EH (cell line): ENCODE measurements at regions not wholly inside any gene's neighbourhood (a gene's known extent, or its start where the extent isn't known, plus 50 kb on each side); places are given as distances from the start of the nearest gene placed in this dataset.

Source experiments
- DNase-seq: peaks from one replicate; pipeline ENCODE4 v3.0.0-alpha.2; 2015; ENCODE audit warnings: low read depth

DNA sequence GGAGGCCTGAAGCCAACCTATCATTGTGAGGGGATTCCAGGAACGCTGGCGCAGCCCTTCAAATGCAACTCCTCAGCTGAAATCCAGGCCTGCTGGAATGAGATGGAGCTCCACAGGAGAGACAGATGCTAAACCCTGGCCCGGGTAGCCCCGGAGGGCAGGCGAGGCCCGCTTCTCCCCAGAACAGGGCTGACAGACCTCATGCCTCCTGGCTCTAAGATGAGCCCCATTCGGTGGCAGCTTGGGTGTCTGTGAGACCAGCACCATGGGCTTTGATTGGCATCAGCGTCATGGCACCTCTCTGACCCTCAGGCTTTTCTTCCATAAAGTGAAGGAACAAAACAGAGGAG lies 382.2 kb downstream of the BCL11B start:
- no peak for DNase-seq

DNA sequence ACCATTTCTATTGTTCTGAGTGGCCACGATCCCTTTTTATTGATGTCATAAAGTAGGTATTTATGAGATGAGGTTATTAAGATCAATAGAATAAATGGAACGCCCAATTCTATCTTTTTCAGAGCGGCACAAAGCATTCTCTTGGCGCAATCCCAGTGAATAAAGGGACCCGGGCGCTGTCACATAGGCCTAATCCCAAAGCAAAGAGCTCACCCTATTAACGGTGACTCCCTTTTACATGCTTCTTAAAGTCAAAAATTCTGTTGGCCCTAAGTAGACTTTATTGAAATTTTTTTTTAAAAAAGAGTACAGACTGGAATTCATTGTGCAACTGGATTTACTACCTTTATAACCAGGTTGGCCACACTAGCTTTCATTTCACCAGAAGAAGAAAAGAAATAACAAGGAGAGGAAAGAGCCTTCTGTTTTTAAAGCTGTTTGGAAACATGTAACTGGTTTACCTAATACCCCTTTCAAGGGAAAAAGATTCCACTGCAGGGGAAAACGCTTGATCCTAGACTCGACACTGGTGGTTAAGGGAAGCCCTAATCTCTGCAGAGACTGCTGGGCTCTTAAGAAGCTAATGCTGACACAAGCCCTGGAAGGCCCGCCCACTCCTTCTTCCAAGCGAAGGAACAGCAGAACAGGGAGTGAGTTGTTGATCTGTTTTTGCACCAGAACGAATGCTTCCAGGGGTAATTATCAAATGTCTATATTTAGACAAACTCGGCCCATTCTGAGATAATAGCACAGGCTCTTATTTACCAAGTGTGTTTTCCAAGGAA lies 381.2 kb downstream of the BCL11B start:
- DNase-seq = no peak

DNA sequence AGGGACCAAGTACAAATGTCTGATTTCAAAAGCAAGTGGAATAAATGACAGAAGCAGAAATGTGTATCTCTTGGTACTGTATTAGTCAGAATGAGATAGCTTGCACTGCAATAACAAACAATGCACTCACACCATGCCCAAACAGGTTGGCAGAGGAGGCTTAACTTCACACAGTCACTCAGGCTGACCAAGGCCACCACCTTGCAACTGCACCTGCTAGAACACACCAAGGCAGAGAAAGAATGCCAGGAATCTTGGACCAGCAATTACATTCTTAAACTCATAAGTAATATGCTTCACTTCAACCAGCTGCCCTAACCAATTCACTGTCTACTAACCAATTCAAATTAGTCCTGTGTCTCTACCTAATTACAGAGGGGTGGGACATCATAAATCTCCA lies 378.3 kb downstream of the BCL11B start:
- no peak for DNase-seq

DNA sequence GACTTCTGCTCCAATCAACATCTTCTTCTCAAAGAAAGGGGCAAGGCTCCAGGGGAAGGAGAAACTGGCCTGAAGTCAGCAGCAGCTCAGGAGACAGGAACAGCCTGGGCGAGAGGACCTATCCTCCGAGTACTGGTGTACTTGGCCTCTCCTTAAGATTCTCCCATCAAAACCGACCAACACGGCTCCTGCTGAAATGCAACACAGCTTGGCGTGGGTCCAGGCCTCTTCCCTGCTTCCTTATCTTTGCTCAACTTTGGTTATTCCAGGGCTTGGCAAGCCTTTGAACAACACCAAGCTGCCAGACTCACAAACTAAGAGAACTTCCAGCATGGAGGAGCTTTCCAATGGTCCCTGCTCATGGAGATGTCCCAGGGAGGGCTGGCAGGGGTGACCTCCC lies 377.4 kb downstream of the BCL11B start:
- DNase-seq = no peak

DNA sequence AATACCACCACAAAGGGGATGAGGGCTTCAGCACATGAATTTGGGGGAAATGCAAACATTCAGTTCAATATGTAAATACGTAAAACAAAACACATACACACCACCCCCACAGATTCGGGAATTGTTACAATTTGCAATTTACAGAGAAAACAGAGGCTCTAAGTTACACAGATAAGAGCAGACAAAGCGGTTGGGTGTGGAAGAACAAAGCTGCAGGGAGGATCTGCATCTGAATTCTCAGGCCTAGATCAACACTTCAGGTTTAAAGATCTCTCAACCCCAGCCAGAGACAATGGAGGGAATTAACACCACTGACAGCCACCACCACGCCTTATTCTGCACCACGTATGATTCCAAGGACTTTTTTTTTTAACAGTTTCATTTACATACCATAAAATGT lies 375.5 kb downstream of the BCL11B start:
- DNase-seq = no peak

DNA sequence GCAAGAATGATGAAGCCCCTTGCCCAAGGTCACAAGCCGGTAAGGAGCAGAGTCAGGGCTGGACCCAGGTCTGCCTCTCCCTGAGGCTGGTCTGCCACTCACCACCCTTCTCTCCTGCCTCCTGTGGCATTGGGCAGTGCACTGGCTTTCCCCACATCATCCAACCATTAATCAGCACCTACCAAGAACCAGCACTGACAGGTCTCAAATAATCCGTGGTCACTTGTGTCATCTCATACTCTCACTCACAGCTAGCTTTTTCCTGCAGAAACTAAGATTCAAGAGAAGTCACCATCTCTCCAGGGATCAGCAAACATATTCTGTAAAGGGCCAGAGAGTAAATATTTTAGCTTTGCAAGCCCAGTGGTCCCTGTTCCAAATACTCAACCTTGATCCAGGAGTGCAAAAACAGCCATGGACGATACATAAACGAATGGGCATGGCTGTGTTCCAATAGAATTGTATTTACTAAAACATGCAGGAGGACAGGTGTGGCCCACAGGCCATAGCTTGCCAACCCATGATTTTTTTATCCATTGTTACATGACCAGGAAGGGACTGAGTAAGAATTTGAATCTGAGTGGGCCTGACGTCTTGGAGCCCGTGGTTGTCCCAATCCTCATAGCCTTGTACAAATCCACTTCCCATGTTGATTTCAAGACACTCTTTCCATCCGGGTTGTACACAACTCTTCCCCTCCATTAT lies 374.2 kb downstream of the BCL11B start:
- DNase-seq = no peak

DNA sequence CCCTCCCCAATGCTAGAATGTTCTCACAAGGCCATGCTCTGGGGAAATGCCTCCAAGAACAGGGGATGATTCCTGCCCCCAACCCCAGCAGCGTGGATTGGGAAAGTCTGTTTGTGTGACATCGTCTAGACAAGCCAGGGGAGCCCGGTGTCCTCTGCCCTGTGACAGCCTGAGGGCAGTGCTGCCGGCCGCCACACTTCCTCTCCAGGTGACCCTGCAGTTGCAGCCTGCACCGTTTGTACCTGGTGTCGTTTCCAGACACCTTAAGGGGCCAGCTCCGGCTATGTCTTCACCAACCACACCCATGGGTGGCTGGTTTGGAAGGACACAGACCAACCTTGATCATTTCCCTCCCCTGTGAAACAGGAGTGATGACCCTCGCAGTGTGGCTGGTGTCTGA lies 372.6 kb downstream of the BCL11B start:
- no peak for DNase-seq

DNA sequence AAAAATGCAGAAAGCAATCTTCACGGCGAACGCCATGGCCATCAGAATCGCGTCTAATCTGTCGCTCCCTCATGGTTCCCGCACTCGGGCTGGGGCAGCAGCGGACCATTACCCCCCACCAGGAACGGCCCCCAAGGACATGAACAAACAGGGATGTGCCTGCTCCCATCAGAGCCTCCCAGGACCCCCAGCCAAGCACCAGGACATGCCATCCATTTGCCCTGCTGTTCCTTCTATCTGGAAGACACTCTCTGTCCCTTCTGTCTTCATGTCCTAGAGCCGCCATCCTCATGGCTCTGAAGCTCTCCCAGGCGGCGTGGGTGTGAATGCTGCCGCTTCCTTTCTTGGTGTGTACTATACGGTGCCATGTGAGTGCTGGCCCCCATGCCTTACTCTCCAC lies 371.8 kb downstream of the BCL11B start:
- DNase-seq = no peak

DNA sequence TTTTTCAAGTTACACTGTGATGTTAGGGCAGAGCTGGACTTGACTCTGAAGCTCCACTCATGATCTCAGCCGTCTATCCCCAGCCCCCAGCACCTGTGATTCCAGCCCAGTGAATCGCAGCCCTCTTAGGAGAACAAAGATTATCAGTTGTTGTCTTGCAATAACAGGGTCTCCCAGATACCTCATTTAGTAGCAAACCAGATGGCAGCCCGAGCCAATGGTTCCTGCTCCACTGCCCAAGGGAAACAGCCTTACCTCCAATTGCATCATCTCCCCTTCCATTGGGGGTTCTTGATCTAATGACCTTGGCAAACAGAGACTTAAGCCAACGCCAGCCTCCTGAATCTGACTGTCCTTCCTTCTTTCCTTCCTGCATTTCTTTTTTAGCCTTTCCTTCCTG lies 371.2 kb downstream of the BCL11B start:
- no peak for DNase-seq

DNA sequence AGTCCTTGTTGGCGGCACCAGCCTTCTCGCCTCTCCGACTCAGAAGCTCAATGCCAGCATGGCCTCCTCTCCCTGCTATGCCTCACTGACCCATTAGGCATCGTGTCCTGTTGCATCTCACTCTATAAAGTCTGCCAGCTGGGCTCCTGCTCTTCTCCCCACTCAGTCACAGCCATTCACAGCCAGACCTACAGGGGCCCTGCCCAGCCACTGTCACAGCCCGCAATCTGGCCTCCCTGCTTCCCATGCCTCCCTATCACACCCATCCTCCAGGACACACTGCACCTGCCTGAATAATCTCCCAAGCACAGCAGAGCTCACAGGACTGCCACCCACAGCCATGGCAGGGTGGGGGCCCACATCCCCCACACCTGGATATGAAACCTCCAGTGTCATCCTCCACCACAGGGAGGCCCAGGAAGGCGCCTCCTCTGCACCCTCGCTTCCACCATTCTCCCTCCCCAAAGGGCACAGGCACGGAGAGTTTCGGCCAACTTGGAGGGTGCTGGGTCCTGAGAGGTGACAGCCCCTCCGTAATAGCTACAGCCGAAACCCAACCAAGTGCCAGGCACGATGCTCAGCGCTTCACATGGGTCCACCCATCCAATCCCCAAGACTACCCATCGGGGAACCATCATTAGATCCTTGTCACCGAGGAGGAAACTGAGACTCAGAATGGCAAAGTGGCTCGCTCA lies 370.3 kb downstream of the BCL11B start:
- DNase-seq = no peak

DNA sequence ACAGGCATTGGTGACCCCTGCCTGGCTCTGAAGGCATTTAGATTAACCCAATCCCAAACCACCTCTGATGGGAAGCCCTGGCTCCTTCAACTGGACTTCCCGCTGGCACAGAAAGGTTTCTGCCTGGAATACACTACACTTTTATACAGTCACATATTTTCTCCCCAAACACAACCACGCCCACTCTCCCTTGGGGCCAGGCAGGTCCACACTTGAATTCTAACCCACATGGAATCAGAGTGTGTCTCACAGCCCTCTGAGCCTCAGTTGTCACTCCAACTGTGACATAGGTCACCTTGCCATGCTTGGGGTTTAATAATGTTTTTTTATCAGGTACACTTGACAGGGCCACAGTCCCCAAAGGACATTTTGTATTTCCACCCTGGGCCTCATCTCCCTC lies 368.6 kb downstream of the BCL11B start:
- DNase-seq = no peak

DNA sequence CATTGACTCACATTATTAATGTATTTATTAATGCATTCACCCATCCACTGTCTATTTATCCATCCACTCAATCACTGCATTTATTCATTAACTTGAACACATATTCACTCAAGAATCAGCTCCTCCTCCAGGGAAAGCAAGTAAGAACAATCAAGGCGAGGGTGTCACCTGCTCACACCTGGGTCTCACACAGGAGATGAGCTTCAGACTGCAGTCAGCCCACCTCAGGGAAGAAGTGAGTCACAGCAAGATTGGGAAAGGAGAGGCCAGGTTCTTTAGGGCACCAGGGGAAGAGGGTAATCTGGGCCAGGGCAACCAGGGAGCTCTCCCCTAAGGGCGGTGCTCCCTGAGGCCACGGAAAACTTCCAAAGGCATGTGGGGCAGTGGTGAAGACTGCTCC lies 367.3 kb downstream of the BCL11B start:
- DNase-seq = no peak

DNA sequence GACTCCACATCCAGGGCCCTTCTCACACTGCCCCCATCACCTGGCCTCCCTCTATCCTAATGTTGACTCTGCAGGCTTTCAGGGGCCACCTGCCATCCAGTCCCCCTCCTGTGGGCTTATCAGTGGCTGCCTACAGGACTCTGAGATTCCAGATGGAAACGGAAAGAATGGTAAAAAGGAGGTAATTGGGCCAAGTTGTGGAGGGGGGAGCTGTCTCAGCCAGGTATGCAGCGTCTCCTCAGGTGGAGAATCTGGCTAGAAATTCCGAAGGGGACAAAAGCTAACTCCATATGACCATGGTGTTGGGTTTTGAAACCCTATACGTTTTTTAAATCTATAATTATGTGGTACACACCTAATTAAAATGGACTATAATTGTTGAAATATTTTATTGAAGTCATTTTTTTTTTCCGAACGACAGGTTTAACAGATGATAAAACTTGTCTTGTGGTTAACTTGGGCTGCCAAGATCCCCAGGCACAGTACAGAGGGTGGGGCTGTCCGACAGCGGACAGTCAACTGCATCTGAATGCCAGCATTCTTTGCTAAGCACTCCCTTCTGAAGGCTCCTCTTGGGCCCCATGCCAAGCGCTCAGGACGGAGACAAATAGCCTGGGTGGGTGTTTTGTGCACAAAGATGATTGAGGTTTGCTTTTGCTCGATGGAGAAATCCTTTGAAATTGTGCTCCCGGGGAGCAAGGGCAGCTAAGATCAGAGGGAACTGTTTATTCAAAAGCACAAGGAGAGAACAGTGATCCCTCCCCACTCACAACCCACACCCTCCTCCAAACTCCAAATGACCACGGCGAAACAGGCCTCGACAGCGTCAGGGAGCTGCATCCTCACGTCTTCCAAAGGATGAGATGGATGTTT lies 365.6 kb downstream of the BCL11B start:
- DNase-seq = no peak

DNA sequence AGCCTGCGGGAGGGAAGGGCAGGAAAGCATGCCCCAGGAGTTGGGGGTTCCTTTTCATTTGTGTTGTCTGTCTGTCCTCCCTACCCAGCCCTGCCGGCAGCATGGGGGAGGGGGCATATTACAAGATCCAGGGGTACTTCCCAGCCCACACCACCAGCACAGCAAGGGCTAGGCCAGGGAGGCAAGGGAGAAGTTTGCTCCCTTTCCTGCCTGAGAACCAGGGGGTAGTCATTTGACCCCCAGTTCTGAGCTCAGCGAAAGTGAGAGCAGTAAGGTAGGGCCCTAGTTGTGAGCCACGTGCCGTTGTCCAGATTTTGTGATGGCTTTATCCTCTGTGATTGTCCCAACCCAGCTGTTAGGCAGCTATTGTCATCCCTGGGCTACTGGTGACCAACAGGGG lies 364.7 kb downstream of the BCL11B start:
- DNase-seq = no peak

DNA sequence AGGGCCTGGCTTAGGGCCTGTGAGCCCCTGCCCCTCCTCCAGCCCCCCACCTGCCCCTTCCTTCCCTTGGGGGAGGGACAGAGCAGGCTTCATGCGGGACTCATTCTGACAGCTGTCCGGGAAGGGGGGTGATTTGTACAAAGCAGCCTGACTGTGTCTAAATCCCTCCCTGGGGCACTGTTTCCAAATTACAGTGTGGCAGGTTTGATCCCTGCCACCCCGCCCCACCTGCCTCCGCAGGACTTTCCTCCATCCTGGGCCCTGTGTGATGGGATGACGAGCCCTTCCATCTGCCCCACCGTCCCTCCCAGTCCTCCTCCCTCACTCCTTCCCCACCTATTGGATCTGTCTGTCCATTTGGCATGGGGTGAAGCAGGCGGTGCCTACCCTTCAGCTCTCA lies 363.9 kb downstream of the BCL11B start:
- DNase-seq = no peak

DNA sequence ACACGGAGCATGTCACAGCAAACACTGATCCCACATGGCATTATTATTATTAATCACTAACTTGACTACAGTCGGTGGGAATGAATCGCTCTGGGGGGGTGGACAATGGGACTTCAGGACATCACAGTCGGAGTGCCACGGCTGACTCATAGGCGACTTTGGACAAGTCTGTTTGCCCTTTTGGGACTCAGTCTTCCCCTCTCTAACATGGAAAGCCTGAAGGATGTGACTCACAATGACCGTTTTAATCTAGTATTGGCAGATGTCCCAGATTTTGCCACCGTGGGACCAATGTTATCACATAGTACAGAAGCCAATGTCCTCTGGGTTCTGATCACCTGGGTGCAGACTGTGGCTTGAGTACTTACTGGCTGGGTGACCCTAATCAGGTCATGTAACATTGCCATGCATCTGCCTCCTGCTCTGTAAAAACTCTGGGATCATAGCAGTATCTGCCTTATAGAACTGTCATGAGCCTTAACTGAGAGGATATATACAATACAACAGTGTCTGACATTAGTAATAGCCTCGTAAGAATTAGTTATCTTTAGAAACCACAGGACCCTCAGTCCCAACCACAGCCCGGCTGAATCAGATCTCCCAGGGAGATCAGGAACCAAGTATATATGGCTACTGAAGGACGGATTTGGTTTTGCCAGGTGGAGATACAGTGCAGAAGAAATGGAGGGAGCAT lies 362.6 kb downstream of the BCL11B start:
- DNase-seq = peak; percentile 0

DNA sequence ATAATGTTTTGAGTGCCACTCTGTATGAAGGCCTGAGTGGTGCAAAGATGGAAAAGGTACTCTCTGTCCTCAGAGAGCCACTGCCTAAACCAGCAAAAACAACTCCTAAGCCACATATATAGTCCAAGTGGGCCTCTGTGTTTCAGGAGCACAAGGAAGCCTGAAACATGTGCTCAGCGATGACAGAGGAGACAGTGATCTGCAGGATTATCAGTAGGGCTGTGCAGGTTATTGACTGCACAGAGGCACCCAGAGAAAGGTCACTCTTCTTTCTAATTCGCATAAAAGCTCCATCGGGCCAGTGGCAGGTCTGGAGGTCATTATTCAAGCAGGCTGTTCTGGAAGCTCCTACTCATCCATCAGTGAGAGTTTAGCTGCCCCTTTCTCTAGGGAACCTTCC lies 361.9 kb downstream of the BCL11B start:
- no peak for DNase-seq

DNA sequence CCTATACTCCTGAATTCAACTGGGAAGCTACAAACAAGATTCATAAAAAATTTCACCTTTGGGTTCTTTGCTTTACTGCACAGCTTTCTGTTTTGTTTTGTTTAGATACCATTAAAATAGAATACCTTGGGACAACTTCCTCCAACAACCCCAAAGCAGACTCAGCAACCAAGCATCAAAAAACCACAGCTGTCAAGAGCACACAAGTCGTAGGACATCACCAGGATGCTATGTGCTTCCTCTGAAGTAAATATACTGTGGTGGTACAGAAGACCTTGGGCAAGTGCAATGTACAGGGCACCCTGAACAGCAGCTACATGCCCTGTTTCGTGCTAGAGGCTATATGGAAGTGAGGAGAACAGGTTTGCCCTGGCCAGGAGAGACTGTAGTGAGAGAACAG lies 359.3 kb downstream of the BCL11B start:
- DNase-seq = no peak

DNA sequence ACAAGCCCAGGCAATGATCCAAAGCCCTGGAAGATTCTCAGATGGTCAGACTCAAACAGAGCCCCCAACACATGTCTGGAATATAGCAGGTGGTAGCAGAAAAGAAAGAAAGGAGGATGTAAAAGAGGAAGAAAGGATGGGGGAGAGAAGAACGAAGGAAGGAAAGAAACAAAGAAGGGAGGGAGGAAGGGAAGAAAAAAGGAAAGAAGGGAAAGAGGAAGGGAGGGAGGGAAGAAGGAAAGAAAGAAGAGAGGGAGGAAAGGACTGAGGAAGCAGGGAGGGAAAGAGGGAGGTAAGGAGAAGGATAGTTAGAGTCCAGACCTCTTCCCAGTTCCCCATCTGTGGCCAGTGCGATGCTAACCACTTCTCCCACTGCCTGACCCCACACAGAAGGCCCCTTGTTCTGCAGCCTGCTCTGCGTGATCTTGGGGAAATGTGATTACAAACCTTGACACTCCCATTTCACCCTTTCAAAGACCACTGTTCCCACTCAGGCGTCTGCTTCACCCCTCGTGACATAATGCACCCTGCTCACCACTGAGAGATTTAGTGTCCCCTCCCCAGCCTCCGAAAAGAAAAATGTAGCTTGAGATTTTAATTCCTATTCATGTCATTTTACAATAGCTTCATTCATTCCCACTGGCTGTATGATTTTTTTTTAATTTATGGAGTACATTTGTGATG lies 357.9 kb downstream of the BCL11B start:
- DNase-seq = no peak

DNA sequence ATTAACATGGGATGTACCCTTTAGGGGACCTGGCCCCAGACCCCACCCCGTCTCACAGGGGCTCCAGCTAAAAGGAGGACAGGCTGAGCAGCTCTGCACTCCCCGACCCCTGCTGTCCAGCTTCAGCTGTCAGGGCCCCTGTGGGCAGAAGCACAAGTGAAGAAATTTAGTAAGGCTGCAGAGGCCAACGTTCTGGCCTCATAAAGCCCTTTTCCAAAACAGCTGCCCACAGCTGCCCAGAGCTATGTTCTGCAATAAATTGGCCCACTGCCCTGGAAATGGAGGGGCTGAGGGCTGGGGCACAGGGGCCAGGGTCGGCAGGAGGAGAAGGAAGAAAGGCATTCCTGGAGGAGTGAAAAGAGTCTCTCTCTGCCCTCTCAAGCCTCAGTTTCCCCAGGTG lies 357.1 kb downstream of the BCL11B start:
- no peak for DNase-seq

DNA sequence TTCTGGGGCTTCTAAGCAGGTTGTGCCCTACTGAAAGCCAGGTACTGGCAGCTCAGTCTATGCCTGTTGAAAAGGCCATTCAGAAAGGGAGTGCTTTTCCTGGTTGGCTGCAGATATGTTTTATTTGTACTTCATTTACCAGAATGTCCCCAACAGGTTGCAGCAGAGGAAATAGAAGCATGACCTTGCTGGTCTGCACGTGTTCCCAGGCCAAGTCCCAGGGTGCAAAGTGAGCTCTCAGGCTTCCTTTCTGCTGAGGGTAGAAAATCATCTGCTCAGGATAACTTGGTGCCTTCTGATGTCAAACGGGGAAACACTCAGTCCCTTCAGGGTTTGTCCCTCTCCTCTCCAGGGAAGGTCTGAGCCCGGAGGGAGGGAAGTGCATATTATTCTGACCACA lies 356.4 kb downstream of the BCL11B start:
- no peak for DNase-seq
